HCT116 (cell line): ENCODE measurements at regions not wholly inside any gene's neighbourhood (a gene's known extent, or its start where the extent isn't known, plus 50 kb on each side); places are given as distances from the start of the nearest gene placed in this dataset.

Experiments used
- ATAC-seq: fragments of 200-7000 bp; cut with Tn5 transposase; 2 replicates; pipeline ENCODE4 v1.9.1; 2020; ENCODE audit warnings: mild to moderate bottlenecking, moderate library complexity
- BruUV-seq: library from RNA; stranded (reverse); fragments of 400-500 nt; replicated peaks from 2 replicates; lab custom pipeline; 2021; lab: Mats Ljungman, UMichigan
- CTCF ChIA-PET: fragments of 300-600 bp; sonication (Branson Sonifier 250); formaldehyde crosslinking; loops from one replicate; lab custom pipeline; 2021; ENCODE audit warnings: antibody characterized with exemption; lab: Charles Lee
- POLR2A ChIA-PET: fragments of 300-600, 350-600 bp; sonication (Branson Sonifier 250); formaldehyde crosslinking; loops from one replicate; lab custom pipeline; 2021; ENCODE audit warnings: antibody characterized with exemption; lab: Charles Lee
- RAD21 ChIA-PET, 2 experiments: fragments of 300-600 bp; sonication (Branson Sonifier 250); formaldehyde crosslinking; loops; one replicate each; lab custom pipeline; 2023; ENCODE audit warnings: low total read pairs in 2 of 2; ENCODE audit not compliant: uncharacterized antibody in 2 of 2, unreplicated experiment in 2 of 2, low non-redundant PET in 1 of 2; lab: Charles Lee
- DNase-seq: peaks from one replicate; pipeline ENCODE4 v3.0.0-alpha.2; 2010; ENCODE audit warnings: low read depth, low spot score
- H2AFZ ChIP-seq: fragments of 200-600 bp; shearing (Covaris generic), sonication (generic); 2 replicates; pipeline ENCODE4 v1.6.1; 2017; ENCODE audit warnings: low read depth, mixed run types, mixed read lengths, antibody characterized with exemption, low read length; ENCODE audit not compliant: poor library complexity, severe bottlenecking
- H3K27ac ChIP-seq: 2 replicates; pipeline ENCODE4 v1.5.1; 2012; ENCODE audit warnings: low read depth, low read length
- H3K27me3 ChIP-seq: fragments of 200-600 bp; sonication (generic); 2 replicates; pipeline ENCODE4 v1.6.1; 2016; ENCODE audit warnings: mixed run types, low read length, mixed read lengths; ENCODE audit not compliant: insufficient read depth
- H3K36me3 ChIP-seq, 2 experiments: fragments of 200-500 bp in 1 of 2; fragments of 200-600 bp in 1 of 2; sonication (Bioruptor generic) in 1 of 2; sonication (generic) in 1 of 2; 2 replicates each; pipeline versions ENCODE4 v1.5.1 to v1.6.1; 2014 to 2016; ENCODE audit warnings: low read length in 2 of 2, inconsistent platforms in 1 of 2, mixed read lengths in 1 of 2, mixed run types in 1 of 2; ENCODE audit not compliant: insufficient read depth in 2 of 2, control insufficient read depth in 1 of 2
- H3K4me1 ChIP-seq, 2 experiments: fragments of 200-600 bp in 1 of 2; sonication (generic) in 1 of 2; 2 replicates each; pipeline versions ENCODE4 v1.5.1 to v1.6.1; 2012 to 2017; ENCODE audit warnings: low read length in 2 of 2, inconsistent platforms in 1 of 2, mild to moderate bottlenecking in 1 of 2, mixed read lengths in 1 of 2, mixed run types in 1 of 2, moderate library complexity in 1 of 2; ENCODE audit not compliant: insufficient read depth in 2 of 2, control insufficient read depth in 1 of 2
- H3K4me2 ChIP-seq: fragments of 200-600 bp; sonication (generic); 2 replicates; pipeline ENCODE4 v1.6.1; 2017; ENCODE audit warnings: mixed run types, low read length, mixed read lengths
- H3K4me3 ChIP-seq, 2 experiments: fragments of 200-600 bp in 1 of 2; sonication (generic) in 1 of 2; replicated peaks in 1 of 2; 2 replicates each; pipeline ENCODE4 v1.5.1; 2011 to 2016; ENCODE audit warnings: low read length in 2 of 2, control low read depth in 1 of 2, low read depth in 1 of 2, mild to moderate bottlenecking in 1 of 2, mixed read lengths in 1 of 2, mixed run types in 1 of 2
- H3K79me2 ChIP-seq: fragments of 200-600 bp; sonication (generic); 2 replicates; pipeline ENCODE4 v1.6.1; 2017; ENCODE audit warnings: mild to moderate bottlenecking, mixed run types, low read length, moderate library complexity, mixed read lengths; ENCODE audit not compliant: insufficient read depth
- H3K9ac ChIP-seq: fragments of 200-600 bp; sonication (generic); 2 replicates; pipeline ENCODE4 v1.6.1; 2016; ENCODE audit warnings: low read length, mixed read lengths
- H3K9me2 ChIP-seq: fragments of 200-600 bp; sonication (generic), shearing (Covaris generic); 2 replicates; pipeline ENCODE4 v1.6.1; 2017; ENCODE audit warnings: mixed run types, mild to moderate bottlenecking, moderate library complexity; ENCODE audit not compliant: insufficient read depth
- H3K9me3 ChIP-seq, 2 experiments: fragments of 200-500 bp in 1 of 2; fragments of 200-600 bp in 1 of 2; sonication (Bioruptor generic) in 1 of 2; sonication (generic) in 1 of 2; 2 replicates each; pipeline ENCODE4 v1.6.1; 2014 to 2017; ENCODE audit warnings: low read length in 2 of 2, mixed read lengths in 2 of 2, inconsistent platforms in 1 of 2, low read depth in 1 of 2, mild to moderate bottlenecking in 1 of 2, mixed run types in 1 of 2, moderate library complexity in 1 of 2; ENCODE audit not compliant: control insufficient read depth in 1 of 2, insufficient read depth in 1 of 2
- H4K20me1 ChIP-seq: fragments of 200-600 bp; sonication (generic), shearing (Covaris generic); 2 replicates; pipeline ENCODE4 v1.6.1; 2017; ENCODE audit warnings: mixed run types, mild to moderate bottlenecking, moderate library complexity; ENCODE audit not compliant: insufficient read depth
- ATF3 ChIP-seq: IDR thresholded peaks from 2 replicates; pipeline ENCODE4 v1.6.1; 2012
- JUND ChIP-seq: IDR thresholded peaks from 2 replicates; pipeline ENCODE4 v1.6.1; 2012
- RAD21 ChIP-seq: IDR thresholded peaks from 2 replicates; pipeline ENCODE4 v1.6.1; 2012; ENCODE audit warnings: low read depth, mild to moderate bottlenecking
- SIN3A ChIP-seq: IDR thresholded peaks from 2 replicates; pipeline ENCODE4 v1.6.1; 2012; ENCODE audit warnings: low read depth
- YY1 ChIP-seq: IDR thresholded peaks from 2 replicates; pipeline ENCODE4 v1.6.1; 2011; ENCODE audit warnings: low read length, low read depth, moderate library complexity, mild to moderate bottlenecking; ENCODE audit not compliant: insufficient replicate concordance; ENCODE audit errors: extremely low read depth
- ZFX ChIP-seq: fragments of 450-650 bp; IDR thresholded peaks from 2 replicates; pipeline ENCODE4 v1.6.1; 2017
- intact Hi-C: fragments of 100-400 bp; cut with micrococcal nuclease; formaldehyde crosslinking; loops from 2 replicates; pipeline ENCODE4 v1.10.0; 2022
- TF ChIP-seq, protein P1 (sequence below): IDR thresholded peaks from 2 replicates; pipeline ENCODE4 v1.6.1; 2012; ENCODE audit warnings: low read depth
- TF ChIP-seq, protein P2 (sequence below): IDR thresholded peaks from 2 replicates; pipeline ENCODE4 v1.6.1; 2012
- TF ChIP-seq, protein P3 (sequence below): IDR thresholded peaks from 2 replicates; pipeline ENCODE4 v1.6.1; 2011; ENCODE audit warnings: mild to moderate bottlenecking, low read length, moderate library complexity; ENCODE audit not compliant: insufficient replicate concordance; ENCODE audit errors: extremely low read depth

DNA sequence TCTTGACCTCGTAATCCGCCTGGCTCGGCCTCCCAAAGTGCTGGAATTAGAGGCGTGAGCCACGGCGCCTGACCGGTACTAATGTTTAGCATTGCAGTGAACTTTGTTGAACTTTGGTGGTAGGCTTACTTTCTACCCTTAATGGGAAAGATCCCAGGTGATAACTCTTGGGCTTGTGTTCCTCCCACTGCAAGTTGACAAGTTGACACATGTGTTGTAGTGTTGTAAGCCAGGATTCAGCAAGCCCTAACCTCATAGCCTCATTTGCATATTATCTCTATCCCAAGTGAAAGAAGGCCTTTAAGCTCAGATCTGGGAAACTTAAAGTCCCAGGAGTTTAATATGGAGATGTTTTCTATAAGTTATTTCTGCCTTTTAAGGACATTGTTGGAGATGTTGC is 80.0 kb upstream of the CLCN4 start:
- H3K27ac ChIP-seq: no peak overlapping the region
- H3K9me2 ChIP-seq: no peaks in the 10 kb centered on the region
- H4K20me1 ChIP-seq: no peaks in the 10 kb centered on the region
- H3K4me3 ChIP-seq: no peak overlapping the region
- no peak for DNase-seq
- H3K4me1 ChIP-seq: no peaks in the 10 kb centered on the region
- no peak overlapping the region for H2AFZ ChIP-seq
- H3K27me3 ChIP-seq: no peaks in the 10 kb centered on the region
- H3K9ac ChIP-seq: no peak overlapping the region
- CTCF ChIA-PET: no interaction called here
- H3K4me2 ChIP-seq: no peak overlapping the region
- POLR2A ChIA-PET: no interaction called here
- no peaks in the 10 kb centered on the region for H3K79me2 ChIP-seq
- no peaks in the 10 kb centered on the region for H3K36me3 ChIP-seq
- ATAC-seq: no peak
- intact Hi-C loops: no loop called here
- RAD21 ChIA-PET: no interaction called here
- TF ChIP-seq YY1 (no peak), ATF3 (no peak), ZFX (no peak), JUND (no peak), SIN3A (no peak), RAD21 (no peak)
- TF ChIP-seq, protein P1, sequence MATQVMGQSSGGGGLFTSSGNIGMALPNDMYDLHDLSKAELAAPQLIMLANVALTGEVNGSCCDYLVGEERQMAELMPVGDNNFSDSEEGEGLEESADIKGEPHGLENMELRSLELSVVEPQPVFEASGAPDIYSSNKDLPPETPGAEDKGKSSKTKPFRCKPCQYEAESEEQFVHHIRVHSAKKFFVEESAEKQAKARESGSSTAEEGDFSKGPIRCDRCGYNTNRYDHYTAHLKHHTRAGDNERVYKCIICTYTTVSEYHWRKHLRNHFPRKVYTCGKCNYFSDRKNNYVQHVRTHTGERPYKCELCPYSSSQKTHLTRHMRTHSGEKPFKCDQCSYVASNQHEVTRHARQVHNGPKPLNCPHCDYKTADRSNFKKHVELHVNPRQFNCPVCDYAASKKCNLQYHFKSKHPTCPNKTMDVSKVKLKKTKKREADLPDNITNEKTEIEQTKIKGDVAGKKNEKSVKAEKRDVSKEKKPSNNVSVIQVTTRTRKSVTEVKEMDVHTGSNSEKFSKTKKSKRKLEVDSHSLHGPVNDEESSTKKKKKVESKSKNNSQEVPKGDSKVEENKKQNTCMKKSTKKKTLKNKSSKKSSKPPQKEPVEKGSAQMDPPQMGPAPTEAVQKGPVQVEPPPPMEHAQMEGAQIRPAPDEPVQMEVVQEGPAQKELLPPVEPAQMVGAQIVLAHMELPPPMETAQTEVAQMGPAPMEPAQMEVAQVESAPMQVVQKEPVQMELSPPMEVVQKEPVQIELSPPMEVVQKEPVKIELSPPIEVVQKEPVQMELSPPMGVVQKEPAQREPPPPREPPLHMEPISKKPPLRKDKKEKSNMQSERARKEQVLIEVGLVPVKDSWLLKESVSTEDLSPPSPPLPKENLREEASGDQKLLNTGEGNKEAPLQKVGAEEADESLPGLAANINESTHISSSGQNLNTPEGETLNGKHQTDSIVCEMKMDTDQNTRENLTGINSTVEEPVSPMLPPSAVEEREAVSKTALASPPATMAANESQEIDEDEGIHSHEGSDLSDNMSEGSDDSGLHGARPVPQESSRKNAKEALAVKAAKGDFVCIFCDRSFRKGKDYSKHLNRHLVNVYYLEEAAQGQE: no peak
- TF ChIP-seq, protein P2, sequence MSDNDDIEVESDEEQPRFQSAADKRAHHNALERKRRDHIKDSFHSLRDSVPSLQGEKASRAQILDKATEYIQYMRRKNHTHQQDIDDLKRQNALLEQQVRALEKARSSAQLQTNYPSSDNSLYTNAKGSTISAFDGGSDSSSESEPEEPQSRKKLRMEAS: no peak
- TF ChIP-seq, protein P3, sequence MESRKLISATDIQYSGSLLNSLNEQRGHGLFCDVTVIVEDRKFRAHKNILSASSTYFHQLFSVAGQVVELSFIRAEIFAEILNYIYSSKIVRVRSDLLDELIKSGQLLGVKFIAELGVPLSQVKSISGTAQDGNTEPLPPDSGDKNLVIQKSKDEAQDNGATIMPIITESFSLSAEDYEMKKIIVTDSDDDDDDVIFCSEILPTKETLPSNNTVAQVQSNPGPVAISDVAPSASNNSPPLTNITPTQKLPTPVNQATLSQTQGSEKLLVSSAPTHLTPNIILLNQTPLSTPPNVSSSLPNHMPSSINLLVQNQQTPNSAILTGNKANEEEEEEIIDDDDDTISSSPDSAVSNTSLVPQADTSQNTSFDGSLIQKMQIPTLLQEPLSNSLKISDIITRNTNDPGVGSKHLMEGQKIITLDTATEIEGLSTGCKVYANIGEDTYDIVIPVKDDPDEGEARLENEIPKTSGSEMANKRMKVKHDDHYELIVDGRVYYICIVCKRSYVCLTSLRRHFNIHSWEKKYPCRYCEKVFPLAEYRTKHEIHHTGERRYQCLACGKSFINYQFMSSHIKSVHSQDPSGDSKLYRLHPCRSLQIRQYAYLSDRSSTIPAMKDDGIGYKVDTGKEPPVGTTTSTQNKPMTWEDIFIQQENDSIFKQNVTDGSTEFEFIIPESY: no peak
- TF ChIP-seq, all 23 proteins: peak for 0
- no peaks in the 10 kb centered on the region for H3K9me3 ChIP-seq
- BruUV-seq: no TSS peak
